HK-2 (cell line): ENCODE measurements at regions not wholly inside any gene's neighbourhood (a gene's known extent, or its start where the extent isn't known, plus 50 kb on each side); places are given as distances from the start of the nearest gene placed in this dataset.
"Not testable (repeated sequence)": the region's sequence is repeated elsewhere in the genome, so short reads cannot be mapped to it uniquely, and the experiment has no call there.

Source experiments
- DNase-seq: peaks from one replicate; pipeline ENCODE4 v3.0.0-alpha.2; 2018; ENCODE audit not compliant: unreplicated experiment

DNA sequence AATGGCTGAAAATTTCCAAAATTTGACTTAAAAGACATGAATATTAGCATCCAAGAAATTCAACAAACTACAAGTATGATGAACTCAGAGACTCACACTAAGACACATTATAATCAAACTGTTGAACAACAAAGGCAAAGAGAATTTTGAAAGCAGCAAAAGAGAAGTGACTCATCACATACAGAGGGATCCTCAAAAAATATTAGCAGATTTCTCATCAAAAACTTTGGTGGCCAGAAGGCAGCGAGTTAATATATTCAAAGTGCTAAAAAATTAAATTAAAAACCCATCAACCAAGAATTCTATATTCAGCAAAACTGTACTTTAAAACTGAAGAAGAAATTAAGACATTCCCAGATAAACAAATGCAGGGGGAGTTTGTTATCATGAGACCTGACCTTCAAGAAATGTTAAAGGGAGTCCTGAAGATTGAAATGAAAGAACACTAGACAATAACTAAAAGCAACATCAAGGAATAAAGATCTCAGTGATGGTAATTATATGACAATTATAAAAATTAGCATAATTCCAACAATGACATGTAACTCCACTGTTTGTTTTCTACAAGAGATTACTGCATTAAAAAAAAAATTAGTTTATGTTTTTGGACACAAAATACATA, 150.0 kb downstream of the RNASET2 start:
- DNase-seq, result no peak

DNA sequence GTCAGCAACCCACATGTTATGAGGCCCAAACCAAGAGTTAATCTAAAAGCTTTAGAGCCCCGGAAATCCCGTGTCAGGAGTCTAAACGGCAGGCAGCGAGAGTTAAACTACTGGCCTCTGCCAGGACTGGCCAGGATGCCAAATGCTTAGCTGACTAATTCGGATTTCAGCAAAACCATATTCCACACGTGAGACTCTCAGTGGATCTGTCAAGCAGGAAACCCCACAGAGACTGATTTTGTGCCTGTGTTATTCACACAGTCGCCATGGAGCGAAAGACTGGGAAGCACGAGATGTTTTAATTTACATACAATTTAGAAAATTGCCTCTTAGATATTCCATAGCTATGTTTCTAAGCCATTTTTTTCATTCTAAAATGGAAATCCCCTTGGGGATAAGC, 152.9 kb downstream of the RNASET2 start:
- DNase-seq, result no peak

DNA sequence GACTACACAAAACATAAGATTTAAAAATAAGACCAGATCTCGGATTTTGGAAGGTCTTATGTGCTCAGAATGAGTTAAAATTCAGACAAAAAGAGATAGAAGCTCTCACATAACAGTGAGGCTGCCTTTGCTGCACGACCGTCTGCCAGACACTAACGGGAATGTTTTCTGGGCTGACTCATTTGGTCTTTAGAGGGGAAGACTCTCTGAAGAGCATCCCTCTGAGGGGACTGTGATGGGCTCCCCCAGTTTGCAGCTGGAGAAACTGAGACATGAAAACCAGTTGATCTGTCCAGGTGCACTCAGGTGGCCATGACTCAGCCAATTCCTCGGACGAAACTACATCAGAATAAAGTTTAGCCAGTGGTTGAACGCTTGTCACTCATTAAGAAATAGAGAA, 153.9 kb downstream of the RNASET2 start:
- no peak for DNase-seq

DNA sequence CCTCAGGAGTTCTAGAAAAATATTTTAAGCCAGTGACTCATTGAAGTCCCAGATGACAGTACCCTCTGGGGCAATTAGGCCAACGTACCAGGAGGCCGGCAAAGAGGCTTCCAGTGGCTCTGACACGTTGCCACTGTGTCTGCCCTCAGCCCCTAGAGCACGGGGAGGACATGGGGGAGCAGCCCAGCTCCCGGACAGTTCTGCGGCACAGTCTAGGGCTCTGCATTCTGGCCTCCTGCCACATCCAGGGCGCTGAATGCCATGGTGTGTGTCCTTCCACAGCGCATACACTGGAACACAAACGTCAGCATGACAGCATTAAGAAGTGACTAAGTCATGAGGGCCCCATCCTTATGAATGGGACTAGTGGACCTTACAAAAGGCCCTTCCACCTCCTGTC, 156.2 kb downstream of the RNASET2 start:
- DNase-seq, result no peak

DNA sequence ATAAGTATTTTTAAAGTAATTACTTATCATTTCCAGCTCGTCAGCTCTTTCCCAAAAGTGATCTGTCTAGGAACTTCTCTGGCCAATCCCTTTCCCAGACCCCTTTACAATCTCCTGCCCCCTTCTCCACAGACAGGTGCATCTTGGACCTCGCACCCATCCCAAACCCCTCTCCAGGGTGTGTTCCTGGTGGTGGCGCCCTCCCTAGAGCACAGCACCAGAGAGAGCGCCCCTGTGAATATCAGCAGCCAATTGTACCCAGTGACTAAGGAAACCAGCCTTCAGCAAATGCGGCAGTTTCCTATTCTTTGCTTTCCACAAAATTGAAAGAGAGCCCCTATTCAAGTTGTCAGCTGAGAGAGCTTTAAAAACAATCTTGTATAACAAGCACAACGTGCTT, 157.7 kb downstream of the RNASET2 start:
- no peak for DNase-seq

DNA sequence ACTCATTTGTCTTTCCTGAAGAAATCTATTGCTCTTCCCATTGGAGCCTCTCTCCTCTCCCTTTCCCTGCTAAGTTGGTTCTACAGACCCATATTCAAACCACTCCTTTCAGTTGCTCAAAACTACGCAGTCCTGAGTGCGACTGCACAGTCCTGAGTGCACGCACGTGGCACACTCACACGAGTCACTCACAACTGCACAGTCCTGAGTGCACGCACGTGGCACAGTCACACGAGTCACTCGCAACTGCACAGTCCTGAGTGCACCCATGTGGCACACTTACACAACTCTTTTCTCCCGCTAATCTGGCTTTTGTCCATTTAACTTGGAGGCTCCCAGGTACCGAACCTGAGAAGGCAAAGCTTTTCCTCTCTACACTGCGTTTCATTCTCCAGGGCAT, 159.7 kb downstream of the RNASET2 start:
- DNase-seq, result no peak

DNA sequence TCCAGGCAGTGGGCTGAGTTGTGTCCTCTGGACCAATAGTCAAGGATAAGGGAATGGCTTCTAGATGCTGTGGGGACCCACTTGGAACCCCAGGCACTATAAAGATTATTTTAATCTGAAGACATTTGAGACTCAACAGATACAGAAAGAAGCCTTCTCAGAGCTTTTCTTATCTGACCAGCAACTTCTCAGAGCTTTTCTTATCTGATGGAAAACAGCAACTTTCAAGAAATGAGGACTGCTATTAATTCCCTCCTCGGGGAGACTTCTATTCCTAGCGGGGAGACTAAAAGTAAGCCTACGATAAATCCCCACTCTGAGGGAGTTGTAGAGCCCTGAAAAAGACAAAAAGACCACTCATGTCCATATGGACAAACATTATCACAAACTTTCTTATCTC, 160.5 kb downstream of the RNASET2 start:
- no peak for DNase-seq

DNA sequence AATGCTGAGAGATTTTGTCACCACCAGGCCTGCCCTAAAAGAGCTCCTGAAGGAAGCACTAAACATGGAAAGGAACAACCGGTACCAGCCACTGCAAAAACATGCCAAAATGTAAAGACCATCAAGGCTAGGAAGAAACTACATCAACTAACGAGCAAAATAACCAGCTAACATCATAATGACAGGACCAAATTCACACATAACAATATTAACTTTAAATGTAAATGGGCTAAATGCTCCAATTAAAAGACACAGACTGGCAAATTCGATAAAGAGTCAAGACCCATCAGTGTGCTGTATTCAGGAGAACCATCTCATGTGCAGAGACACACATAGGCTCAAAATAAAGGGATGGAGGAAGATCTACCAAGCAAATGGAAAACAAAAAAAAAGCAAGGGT, 163.8 kb upstream of the RPS6KA2 start:
- DNase-seq, result not testable (repeated sequence)

DNA sequence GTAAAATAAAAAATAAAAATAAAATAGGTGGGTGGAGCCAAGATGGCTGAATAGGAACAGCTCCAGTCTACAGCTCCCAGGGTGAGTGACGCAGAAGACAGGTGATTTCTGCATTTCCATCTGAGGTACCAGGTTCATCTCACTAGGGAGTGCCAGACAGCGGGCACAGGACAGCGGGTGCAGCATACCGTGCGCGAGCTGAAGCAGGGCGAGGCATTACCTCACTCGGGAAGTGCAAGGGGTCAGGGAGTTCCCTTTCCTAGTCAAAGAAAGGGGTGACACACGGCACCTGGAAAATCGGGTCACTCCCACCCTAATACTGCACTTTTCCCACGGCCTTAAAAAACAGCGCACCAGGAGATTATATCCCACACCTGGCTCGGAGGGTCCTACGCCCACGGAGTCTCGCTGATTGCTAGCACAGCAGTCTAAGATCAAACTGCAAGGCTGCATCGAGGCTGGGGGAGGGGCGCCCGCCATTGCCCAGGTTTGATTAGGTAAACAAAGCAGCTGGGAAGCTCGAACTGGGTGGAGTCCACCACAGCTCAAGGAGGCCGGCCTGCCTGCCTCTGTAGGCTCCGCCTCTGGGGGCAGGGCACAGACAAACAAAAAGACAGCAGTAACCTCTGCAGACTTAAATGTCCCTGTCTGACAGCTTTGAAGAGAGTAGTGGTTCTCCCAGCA, 161.9 kb upstream of the RPS6KA2 start:
- DNase-seq, result not testable (repeated sequence)

DNA sequence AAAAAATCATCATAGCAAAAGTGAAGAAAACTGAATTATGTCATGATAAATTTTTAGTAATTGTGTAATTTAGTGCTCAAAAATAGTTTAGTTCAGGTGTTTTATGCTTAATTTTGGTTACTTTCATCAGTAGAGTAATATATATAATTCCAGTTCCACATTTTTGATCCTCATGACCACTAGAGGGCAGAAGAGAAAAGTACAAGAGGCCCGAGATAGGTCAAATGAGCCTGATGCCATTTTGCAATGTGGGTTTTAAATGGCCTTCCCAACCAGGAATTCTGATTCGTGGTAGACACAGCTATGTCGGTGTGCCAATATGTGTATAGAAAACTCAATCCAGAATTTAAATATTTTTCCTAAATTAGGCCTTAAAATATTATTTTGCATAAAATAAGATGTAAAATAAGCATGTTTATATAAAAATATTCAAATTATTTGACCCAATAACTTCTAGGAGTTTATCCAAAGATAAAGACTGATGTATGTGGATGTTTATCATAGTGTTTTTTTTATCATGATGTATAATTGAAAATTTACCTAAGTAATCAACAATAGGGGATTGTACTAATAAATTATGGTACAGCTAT, 159.7 kb upstream of the RPS6KA2 start:
- no peak for DNase-seq

DNA sequence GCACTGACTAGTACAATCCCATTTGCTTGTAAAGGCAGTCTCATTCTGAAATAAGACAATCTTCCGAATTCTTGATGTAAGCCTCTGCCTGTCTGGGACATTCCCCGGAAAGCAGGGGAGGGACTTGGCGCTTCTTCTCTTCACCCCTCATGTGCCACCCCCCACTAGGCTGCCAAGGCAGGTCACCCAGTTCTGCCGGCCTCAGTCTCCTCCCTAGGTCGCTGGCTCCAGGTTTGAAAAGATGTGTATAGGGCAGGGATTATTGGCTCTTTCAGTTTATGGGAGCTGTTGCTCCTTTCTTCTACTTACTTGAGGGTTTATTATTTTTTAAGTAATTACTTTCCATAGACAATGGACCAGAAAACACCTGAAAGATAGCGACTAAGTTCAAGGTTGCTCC, 158.1 kb upstream of the RPS6KA2 start:
- no peak for DNase-seq

DNA sequence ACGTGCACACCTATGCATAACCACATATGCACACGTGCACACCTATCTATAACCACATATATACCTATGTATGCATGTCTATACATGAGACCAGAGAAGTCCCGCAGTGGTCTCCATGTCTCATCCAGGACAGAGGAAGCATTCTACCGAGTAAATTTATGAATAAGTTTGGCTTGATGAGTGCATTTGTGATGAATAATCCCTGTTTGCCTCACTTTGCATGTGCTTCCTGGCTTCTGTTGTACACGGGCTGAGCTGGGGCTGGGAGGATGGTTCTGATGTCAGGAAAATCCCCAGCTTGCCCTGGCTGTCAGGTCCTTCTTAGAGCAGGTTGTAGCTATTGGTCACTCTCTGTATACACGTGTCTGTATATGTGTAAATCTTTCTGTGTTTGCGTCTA, 157.6 kb upstream of the RPS6KA2 start:
- DNase-seq, result no peak

DNA sequence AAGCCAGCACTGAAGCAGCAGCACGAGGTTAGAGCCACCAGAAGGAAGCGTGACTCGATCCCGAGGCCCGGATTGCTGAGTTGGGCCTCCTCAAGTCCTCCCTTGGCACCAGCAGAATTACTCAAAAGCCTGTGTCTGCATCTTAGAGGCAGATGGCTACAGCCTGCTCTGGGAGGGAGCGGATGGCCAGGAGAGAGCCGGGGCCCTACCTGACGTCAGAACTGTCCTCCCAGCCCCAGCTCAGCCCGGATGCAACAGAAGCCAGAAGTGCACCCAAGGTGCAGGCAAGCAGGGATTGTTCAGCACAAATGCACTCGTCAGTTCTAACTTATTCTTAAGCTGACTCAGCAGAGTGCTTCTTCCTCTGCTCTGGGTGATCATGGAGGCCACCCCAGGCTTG, 155.5 kb upstream of the RPS6KA2 start:
- no peak for DNase-seq

DNA sequence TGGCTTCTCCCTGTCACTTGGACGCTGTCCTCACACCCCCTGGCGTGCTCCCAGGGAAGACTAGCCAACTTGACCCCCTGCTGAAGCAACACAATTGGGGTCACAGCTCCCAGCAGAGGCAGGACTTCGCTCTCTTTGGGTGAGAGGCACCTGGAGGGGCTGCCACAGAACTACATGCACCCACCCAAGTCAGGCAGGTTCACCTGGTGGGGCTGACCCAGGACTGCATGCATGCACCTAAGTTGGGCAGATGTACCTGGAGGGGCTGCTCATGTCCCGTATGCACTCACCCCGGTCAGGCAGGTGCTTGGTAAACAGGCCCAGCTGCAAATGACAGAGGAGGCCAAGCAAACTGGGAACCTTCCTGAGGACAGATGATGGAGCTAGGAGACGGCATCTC, 154.3 kb upstream of the RPS6KA2 start:
- DNase-seq, result no peak

DNA sequence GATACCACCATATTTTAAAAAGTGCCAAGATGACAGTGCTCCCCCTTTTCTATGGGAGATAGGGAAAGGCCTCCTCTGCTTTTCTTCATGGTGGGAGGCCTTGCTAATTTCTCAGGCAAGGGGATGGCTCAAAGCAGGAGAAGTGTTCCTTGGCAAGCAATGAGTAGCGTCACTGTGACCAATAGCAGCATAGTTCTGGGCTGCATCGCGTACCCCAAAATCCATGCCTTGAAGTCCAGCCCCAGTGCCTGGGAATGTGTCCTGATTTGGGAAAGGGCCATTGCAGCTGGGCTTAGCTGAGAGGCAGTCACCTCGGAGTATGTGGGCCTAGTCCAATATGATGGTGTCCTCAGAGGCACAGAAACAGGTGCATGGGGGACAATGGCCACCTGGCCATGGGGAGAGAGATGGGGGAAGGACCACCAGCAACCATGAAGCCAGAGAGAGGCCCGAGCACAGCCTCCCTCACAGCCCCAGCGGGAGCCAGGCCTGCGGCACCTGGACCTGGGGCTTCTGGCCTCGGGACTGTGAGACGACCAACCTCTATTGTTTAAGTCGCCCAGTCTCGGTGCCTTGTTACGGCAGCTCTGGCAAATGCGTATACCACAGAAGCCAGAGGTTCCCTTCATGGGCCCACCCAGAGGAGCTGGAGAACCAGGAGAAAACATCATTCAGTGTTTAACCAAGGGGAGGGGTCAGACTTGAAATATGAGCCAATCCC, 153.1 kb upstream of the RPS6KA2 start:
- no peak for DNase-seq

DNA sequence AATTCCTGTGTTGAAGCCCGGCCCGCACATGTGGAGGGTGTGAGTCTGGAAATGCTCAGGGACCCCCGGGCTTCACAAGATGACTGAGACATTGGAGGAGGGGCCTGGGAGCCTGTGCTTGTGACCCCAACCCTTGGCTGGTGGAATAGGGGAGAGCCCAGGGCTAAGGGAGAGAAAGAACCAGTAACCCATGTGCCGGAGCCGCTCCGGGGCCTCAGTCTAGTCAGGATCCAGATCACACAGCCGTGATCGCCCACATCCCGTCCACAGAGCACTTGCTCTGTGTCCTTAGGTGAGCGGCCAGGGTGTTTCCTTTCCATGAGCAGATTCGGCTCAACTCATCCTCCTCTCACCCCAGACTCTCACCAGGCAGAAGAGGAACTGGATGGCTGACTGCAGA, 152.3 kb upstream of the RPS6KA2 start:
- no peak for DNase-seq

DNA sequence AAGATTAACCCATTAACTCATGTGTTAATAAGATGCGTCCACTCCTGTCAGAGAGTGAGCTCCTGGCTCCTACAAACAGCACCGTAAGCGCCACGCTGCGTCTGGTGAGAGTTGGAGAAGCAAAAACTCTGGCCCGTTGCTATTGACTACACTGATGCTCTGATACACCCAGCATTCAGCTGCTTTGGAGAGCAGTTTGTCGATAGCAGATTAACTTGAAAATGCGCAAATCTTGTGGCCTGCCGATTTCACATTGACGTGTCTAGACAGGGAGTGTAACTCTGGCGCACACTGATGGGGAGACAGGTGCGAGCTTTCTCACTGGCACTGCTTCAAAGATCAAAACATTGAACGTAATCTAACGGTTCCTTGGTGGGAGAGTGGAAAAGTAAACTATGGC, 151.7 kb upstream of the RPS6KA2 start:
- DNase-seq, result no peak

DNA sequence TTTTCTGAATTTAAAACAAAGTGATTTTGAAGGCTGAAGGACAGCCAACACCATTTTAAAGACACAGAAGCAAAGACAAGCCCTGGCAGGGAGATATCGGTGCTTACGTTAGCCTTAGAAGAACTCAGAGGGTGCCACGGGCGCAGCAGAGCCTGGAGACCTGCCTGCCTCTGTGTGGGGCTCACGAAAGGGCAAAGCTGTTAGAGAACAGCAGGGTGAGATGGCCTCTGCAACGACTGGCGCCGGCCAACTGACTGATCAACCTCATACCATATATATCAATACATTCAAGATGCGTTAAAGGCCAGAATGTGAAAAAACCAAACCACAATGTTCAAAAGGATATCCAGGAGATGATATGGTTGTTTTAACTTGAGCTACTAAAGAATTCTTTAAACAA, 151.0 kb upstream of the RPS6KA2 start:
- no peak for DNase-seq

DNA sequence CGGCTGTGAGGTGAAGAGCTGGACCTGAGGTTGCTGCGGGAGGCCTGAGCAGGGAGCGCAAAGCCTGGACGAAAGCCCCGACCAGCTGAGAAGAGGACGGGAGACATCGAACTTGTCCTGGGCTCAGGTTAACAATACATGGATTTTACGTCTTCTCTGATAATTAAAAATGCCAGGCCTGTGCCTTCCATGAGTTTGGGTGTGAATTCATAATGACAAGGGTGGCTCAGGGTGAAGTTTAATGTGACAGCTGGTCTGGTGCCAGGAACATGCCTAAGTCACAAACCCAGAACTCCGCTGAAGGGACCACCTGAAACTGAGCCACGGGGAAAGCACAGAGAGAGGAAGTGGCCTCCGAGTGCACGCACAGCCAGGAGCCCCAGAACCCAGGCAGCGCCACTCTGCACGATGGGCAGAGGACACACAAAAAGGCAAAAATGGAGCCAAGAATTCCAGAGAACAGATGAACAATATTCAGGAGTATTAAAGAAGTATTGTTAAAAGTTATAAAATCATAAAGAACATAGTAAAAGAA, 150.1 kb upstream of the RPS6KA2 start:
- no peak for DNase-seq

DNA sequence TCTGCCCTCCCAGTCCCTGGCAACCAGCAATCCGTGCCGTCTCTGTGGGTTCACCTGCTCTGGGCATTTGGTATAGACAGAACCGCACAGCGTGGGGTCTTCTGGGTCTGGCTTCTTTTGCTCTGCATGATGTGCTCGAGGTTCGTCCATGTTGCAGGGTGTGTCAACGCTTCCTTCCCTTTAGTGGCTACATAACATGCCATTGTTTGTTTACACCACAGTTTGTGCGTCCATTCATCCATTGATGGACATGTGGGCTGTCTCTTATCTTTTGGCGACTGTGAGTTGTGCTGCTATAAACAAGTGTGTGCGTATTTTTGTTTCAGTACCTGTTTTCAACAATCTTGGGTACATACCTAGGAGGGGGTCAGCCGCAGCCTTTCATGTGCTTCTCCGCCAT, 149.5 kb upstream of the RPS6KA2 start:
- DNase-seq, result no peak

DNA sequence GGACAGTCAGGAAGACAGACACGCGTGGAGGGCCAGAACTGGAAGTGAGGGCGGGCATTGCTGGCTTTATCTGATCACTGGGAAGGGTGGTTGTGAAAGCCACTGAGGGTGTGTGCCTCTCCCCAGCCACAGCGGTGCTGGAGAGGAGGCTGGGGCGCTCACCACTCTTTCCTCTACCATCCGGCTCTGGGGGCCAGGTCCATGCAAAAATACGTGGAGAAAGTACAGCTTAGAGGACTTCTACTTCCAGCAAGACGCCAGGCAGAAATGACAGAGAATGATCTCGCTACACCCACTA, 148.8 kb upstream of the RPS6KA2 start:
- DNase-seq, result no peak

DNA sequence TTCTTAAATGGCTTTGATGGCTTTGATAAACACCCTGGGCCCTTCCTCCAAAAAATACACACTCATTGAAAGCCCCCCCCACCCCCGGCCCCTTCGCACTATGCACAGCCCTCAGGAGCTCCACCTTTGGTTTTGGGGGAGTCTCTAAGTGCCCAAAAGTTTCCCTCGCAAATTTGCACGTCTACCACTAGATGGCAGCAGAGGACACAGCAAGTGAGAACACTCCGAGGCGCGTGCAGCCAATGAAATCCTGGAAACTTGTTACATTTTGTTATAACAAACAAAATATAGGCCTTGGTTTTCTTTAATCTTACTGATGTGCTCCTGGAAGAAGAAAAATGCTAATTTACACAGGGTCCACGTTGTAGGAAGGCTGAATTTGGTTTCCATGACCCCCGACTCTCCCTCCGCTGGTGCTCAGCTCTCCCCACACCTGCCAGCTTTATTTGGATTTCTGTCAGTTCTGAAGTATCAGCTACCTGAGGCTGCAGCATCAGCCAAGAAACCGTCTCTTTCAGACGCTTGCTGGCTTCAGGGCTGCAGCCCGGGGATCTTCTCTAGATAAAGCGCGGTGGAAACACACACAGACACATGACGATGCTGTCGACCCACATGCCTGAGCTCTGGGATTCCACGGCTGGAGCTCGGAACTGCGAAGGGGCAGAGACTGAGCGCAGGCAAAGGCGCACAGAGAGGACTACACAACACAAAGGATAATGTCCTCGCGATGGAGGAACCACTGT, 148.3 kb upstream of the RPS6KA2 start:
- DNase-seq, result peak; percentile 27
